ENCODE measurements at regions not wholly inside any gene's neighbourhood (a gene's known extent, or its start where the extent isn't known, plus 50 kb on each side); places are given as distances from the start of the nearest gene placed in this dataset.
"Not testable (repeated sequence)": the region's sequence is repeated elsewhere in the genome, so short reads cannot be mapped to it uniquely, and the experiment has no call there.

DNA sequence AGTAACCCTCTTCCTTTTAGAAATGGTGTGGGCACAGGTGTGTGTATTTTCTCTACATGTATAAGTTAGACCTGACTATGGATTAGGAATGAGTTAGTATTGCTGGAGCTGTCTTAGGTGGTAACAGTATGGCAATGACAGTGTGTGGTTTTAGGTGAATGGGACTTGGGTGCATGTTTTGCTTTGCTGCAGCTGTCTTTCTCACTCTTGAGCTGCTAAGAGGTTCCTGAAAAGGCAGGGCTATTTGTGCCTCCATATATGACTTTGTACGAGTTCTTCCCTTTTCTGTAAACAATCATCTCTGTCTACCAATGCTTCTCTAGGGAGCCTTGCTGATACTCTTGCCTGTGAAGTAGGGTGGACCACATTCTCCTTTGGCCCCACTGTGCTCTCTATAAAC is 234.8 kb upstream of the HHIP start:
- Histone ChIP-seq H3K27me3 (no peaks in the 10 kb centered on the region), H3K4me1 (no peaks in the 10 kb centered on the region), H3K36me3 (no peaks in the 10 kb centered on the region), H3K4me3 (no peak overlapping the region), H3K9me3 (no peaks in the 10 kb centered on the region), H3K9ac (ENCODE audit: low read depth in 2 of 2, low read length in 2 of 2) (no peak overlapping the region), H3K27ac (no peak overlapping the region)
- DNase-seq, result no peak
- intact Hi-C loops (cut with DNase I), result no loop called here
- TF ChIP-seq CTCF (IDR thresholded peaks at IDR 0.05), result no peak

- H3K36me3 ChIP-seq, result no peaks in the 10 kb centered on the region
- H3K9ac ChIP-seq (ENCODE audit: low read depth in 2 of 2, low read length in 2 of 2), result no peak overlapping the region
- no peaks in the 10 kb centered on the region for H3K4me1 ChIP-seq
- H3K27ac ChIP-seq, result no peak overlapping the region
- no peak overlapping the region for H3K4me3 ChIP-seq
- H3K9me3 ChIP-seq, result no peaks in the 10 kb centered on the region
- no peak for DNase-seq
- no peak for TF ChIP-seq CTCF (IDR thresholded peaks at IDR 0.05)
- intact Hi-C loops (cut with DNase I), result no loop called here
- H3K27me3 ChIP-seq, result no peaks in the 10 kb centered on the region
Observed at GRCh38 chr4:144411700-144412099, 234.3 kb upstream of the HHIP start.

GRCh38 chr4:144421056-144421455 is 224.9 kb upstream of the HHIP start:
- no peaks in the 10 kb centered on the region for H3K9me3 ChIP-seq
- no peak overlapping the region for H3K27ac ChIP-seq
- no peak for TF ChIP-seq CTCF (IDR thresholded peaks at IDR 0.05)
- DNase-seq, result no peak
- H3K4me1 ChIP-seq, result no peaks in the 10 kb centered on the region
- H3K36me3 ChIP-seq, result no peaks in the 10 kb centered on the region
- H3K27me3 ChIP-seq, result no peaks in the 10 kb centered on the region
- intact Hi-C loops (cut with DNase I), result no loop called here
- H3K4me3 ChIP-seq, result no peak overlapping the region
- no peak overlapping the region for H3K9ac ChIP-seq (ENCODE audit: low read depth in 2 of 2, low read length in 2 of 2)

GRCh38 chr4:144421839-144422565 is 224.0 kb upstream of the HHIP start:
- Histone ChIP-seq H3K27ac (no peak overlapping the region), H3K27me3 (no peaks in the 10 kb centered on the region), H3K9ac (ENCODE audit: low read depth in 2 of 2, low read length in 2 of 2) (no peak overlapping the region), H3K4me3 (no peak overlapping the region), H3K9me3 (no peaks in the 10 kb centered on the region), H3K4me1 (no peaks in the 10 kb centered on the region), H3K36me3 (no peaks in the 10 kb centered on the region)
- DNase-seq, result no peak
- no peak for TF ChIP-seq CTCF (IDR thresholded peaks at IDR 0.05)
- intact Hi-C loops (cut with DNase I), result no loop called here

GRCh38 chr4:144423930-144424329 is 222.0 kb upstream of the HHIP start:
- Histone ChIP-seq H3K9ac (ENCODE audit: low read depth in 2 of 2, low read length in 2 of 2) (no peak overlapping the region), H3K4me1 (no peaks in the 10 kb centered on the region), H3K4me3 (no peak overlapping the region), H3K27me3 (no peaks in the 10 kb centered on the region), H3K27ac (no peak overlapping the region), H3K9me3 (no peaks in the 10 kb centered on the region), H3K36me3 (no peaks in the 10 kb centered on the region)
- intact Hi-C loops (cut with DNase I), result no loop called here
- no peak for TF ChIP-seq CTCF (IDR thresholded peaks at IDR 0.05)
- DNase-seq, result no peak

DNA sequence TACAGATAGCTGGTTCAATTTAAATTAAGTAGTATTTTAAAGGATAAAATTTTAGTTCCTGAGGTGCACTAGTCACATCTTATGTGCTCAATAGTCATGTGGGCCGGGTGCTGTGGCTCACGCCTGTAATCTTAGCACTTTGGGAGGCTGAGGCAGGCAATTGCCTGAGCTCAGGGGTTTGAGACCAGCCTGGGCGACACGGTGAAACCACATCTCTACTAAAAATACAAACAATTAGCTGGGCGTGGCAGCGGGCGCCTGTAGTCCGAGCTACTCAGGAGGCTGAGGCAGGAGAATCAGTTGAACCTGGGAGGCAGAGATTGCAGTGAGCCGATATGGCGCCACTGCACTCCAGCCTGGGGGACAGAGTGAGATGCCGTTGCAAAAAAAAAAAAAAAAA is 219.9 kb upstream of the HHIP start:
- H3K9ac ChIP-seq (ENCODE audit: low read depth in 2 of 2, low read length in 2 of 2); H3K36me3 ChIP-seq; intact Hi-C loops (cut with DNase I); H3K9me3 ChIP-seq; DNase-seq; H3K4me3 ChIP-seq; H3K4me1 ChIP-seq; H3K27ac ChIP-seq; H3K27me3 ChIP-seq: not testable (repeated sequence)

Measured in colonic mucosa (tissue), 4 donors.